Endothelial cell of umbilical vein (primary cell): ENCODE measurements at regions not wholly inside any gene's neighbourhood (a gene's known extent, or its start where the extent isn't known, plus 50 kb on each side); places are given as distances from the start of the nearest gene placed in this dataset.

Experiments
- BruUV-seq: library from RNA; stranded (reverse); fragments of 400-500 nt; replicated peaks from 2 replicates; lab custom pipeline; 2021; lab: Mats Ljungman, UMichigan
- CTCF ChIA-PET: fragments of 300-600, 350-600 bp; sonication (Branson Sonifier 250); formaldehyde crosslinking; loops from one replicate; lab custom pipeline; 2021; ENCODE audit warnings: antibody characterized with exemption, inconsistent platforms; lab: Charles Lee
- POLR2A ChIA-PET: fragments of 300-600, 350-600 bp; sonication (Branson Sonifier 250); formaldehyde crosslinking; loops from one replicate; lab custom pipeline; 2021; ENCODE audit warnings: antibody characterized with exemption, inconsistent platforms; lab: Charles Lee
- DNase-seq: peaks from one replicate; pipeline ENCODE4 v3.0.0-alpha.2; 2011; ENCODE audit warnings: low read depth, low spot score
- FAIRE-seq: peaks from 2 replicates; lab custom pipeline; 2011; peaks lifted over from hg19 to GRCh38; lab: Jason Lieb, UNC
- H2AFZ ChIP-seq: 2 replicates; pipeline ENCODE4 v1.6.0; 2012; ENCODE audit warnings: low read depth, low read length, control low read depth, inconsistent platforms
- H3K27ac ChIP-seq: 2 replicates; pipeline ENCODE4 v1.5.1; 2011; ENCODE audit warnings: low read depth, mild to moderate bottlenecking, control low read depth, low read length, moderate library complexity; ENCODE audit not compliant: insufficient read depth
- H3K27me3 ChIP-seq, 2 experiments: 2 replicates each; pipeline versions ENCODE4 v1.6.0 to v1.6.1; 2011; ENCODE audit warnings: low read length in 2 of 2, mixed read lengths in 1 of 2; ENCODE audit not compliant: control insufficient read depth in 2 of 2, insufficient read depth in 2 of 2
- H3K36me3 ChIP-seq, 2 experiments: 2 replicates in 1 of 2; 3 replicates in 1 of 2; pipeline ENCODE4 v1.5.1; 2011; ENCODE audit warnings: low read length in 2 of 2, mild to moderate bottlenecking in 1 of 2, moderate library complexity in 1 of 2; ENCODE audit not compliant: control insufficient read depth in 2 of 2, insufficient read depth in 2 of 2; ENCODE audit errors: extremely low read depth in 1 of 2
- H3K4me1 ChIP-seq: 3 replicates; pipeline ENCODE4 v1.5.1; 2011; ENCODE audit warnings: mild to moderate bottlenecking, low read length; ENCODE audit not compliant: control insufficient read depth, insufficient read depth; ENCODE audit errors: extremely low read depth
- H3K4me2 ChIP-seq: 2 replicates; pipeline ENCODE4 v1.6.1; 2011; ENCODE audit warnings: low read length, control low read depth, mixed read lengths; ENCODE audit not compliant: insufficient read depth
- H3K4me3 ChIP-seq, 3 experiments: fragments of 200-600 bp in 1 of 3; sonication (generic), shearing (Covaris generic) in 1 of 3; replicated peaks in 1 of 3; 2 replicates each; pipeline ENCODE4 v1.5.1; 2011 to 2016; ENCODE audit warnings: control low read depth in 3 of 3, low read length in 3 of 3, mild to moderate bottlenecking in 2 of 3, inconsistent platforms in 1 of 3, low read depth in 1 of 3, moderate library complexity in 1 of 3; ENCODE audit not compliant: insufficient read depth in 1 of 3
- H3K79me2 ChIP-seq: 2 replicates; pipeline ENCODE4 v1.6.0; 2012; ENCODE audit warnings: low read length, inconsistent platforms; ENCODE audit not compliant: control insufficient read depth, insufficient read depth
- H3K9ac ChIP-seq: replicated peaks from 2 replicates; pipeline ENCODE3; 2011; ENCODE audit warnings: low read length, control low read depth; ENCODE audit not compliant: insufficient read depth; ENCODE audit errors: extremely low read depth
- H3K9me1 ChIP-seq: replicated peaks from 3 replicates; pipeline ENCODE4 v1.6.0; 2011; ENCODE audit warnings: mild to moderate bottlenecking, low read length; ENCODE audit not compliant: control insufficient read depth, insufficient read depth; ENCODE audit errors: extremely low read depth
- H3K9me3 ChIP-seq: replicated peaks from 2 replicates; pipeline ENCODE4 v1.5.1; 2012; ENCODE audit warnings: low read length, inconsistent platforms; ENCODE audit not compliant: control insufficient read depth, insufficient read depth
- H4K20me1 ChIP-seq: replicated peaks from 2 replicates; pipeline ENCODE3; 2011; ENCODE audit warnings: mild to moderate bottlenecking, low read length; ENCODE audit not compliant: control insufficient read depth, insufficient read depth; ENCODE audit errors: extremely low read depth
- CTCF ChIP-seq, 2 donors: IDR thresholded peaks; 1 replicate in 1 of 2; 2 replicates in 1 of 2; pipeline ENCODE4 v1.5.1; 2011; ENCODE audit warnings: low read length in 2 of 2, mild to moderate bottlenecking in 2 of 2, moderate library complexity in 2 of 2, control low read depth in 1 of 2, inconsistent platforms in 1 of 2, low read depth in 1 of 2; ENCODE audit not compliant: insufficient read depth in 1 of 2; ENCODE audit errors: extremely low read depth in 1 of 2
- EZH2 ChIP-seq: IDR thresholded peaks from 2 replicates; pipeline ENCODE4 v1.6.1; 2012; ENCODE audit warnings: borderline replicate concordance, low read depth, mild to moderate bottlenecking, moderate library complexity, low read length, inconsistent platforms; ENCODE audit not compliant: severe bottlenecking
- FOS ChIP-seq: IDR thresholded peaks from 2 replicates; pipeline ENCODE4 v1.6.1; 2011; ENCODE audit warnings: mild to moderate bottlenecking, low read length, moderate library complexity, borderline replicate concordance; ENCODE audit not compliant: insufficient read depth
- GATA2 ChIP-seq: IDR thresholded peaks from 2 replicates; pipeline ENCODE4 v1.7.0; 2011; ENCODE audit warnings: low read depth, mild to moderate bottlenecking, moderate library complexity, mixed read lengths, low read length; ENCODE audit not compliant: insufficient read length, insufficient read depth
- JUN ChIP-seq: IDR thresholded peaks from 2 replicates; pipeline ENCODE4 v1.6.1; 2011; ENCODE audit warnings: borderline replicate concordance, low read depth; ENCODE audit not compliant: insufficient read length, insufficient read depth
- MAX ChIP-seq: IDR thresholded peaks from 2 replicates; pipeline ENCODE4 v1.6.1; 2011; ENCODE audit not compliant: insufficient read depth, insufficient read length
- MYC ChIP-seq: IDR thresholded peaks from one replicate; pipeline ENCODE4 v1.6.1; 2011; ENCODE audit warnings: mild to moderate bottlenecking, low read depth, low read length
- POLR2A ChIP-seq: IDR thresholded peaks from 2 replicates; pipeline ENCODE4 v1.6.1; 2012; ENCODE audit warnings: low read depth, mild to moderate bottlenecking, control low read depth, low read length
- POLR2AphosphoS5 ChIP-seq: IDR thresholded peaks from 2 replicates; pipeline ENCODE4 v1.6.1; 2012; ENCODE audit warnings: low read depth, mild to moderate bottlenecking, control low read depth, low read length, moderate library complexity; ENCODE audit not compliant: insufficient read depth
- dilution Hi-C: fragments of 300-500 bp; cut with MboI; formaldehyde crosslinking; loops from one replicate; pipeline ENCODE4 v1.15.0; 2019; ENCODE audit warnings: low sequenced_read_pairs; ENCODE audit not compliant: extremely low pct_ligation_motif_present
- intact Hi-C: fragments of 100-400 bp; cut with micrococcal nuclease; formaldehyde crosslinking; loops from one replicate; pipeline ENCODE4 v1.10.0; 2022

DNA sequence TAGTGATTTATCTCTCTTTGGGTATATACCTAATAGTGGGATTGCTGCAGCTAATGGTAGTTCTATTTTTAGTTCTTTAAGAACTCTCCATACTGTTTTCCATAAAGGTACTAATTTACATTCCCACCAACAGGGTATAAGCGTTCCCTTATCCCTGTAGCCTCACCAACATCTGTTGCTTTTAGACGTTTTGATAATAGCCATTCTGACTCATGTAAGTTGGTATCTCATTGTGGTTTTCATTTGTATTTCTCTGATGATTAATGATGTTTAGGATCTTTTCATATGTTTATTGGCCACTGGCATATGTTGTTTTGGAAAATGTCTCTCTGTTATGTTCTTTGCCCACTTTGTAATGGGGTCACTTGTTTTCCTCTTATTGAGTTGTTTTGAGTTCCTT, 88.5 kb upstream of the ZNF267 start:
- H3K9me3 ChIP-seq, result no peaks in the 10 kb centered on the region
- TF ChIP-seq GATA2 (no peak), EZH2 (no peak), POLR2A (no peak), MYC (no peak), JUN (no peak), POLR2AphosphoS5 (no peak), FOS (no peak), MAX (no peak), CTCF (IDR thresholded peaks at IDR 0.05; ENCODE audit: extremely low read depth in 1 of 2, insufficient read depth in 1 of 2, low read depth in 1 of 2, low read length in 2 of 2) (no peak)
- dilution Hi-C loops (no loop called here), intact Hi-C loops (no loop called here)
- no peaks in the 10 kb centered on the region for H3K9me1 ChIP-seq
- FAIRE-seq, result no peak
- ChIA-PET CTCF (no interaction called here), POLR2A (no interaction called here)
- no peak overlapping the region for H3K9ac ChIP-seq
- no peaks in the 10 kb centered on the region for H3K27me3 ChIP-seq
- H3K4me1 ChIP-seq, result no peaks in the 10 kb centered on the region
- H3K79me2 ChIP-seq, result no peaks in the 10 kb centered on the region
- no peak overlapping the region for H2AFZ ChIP-seq
- H4K20me1 ChIP-seq, result no peaks in the 10 kb centered on the region
- no peaks in the 10 kb centered on the region for H3K36me3 ChIP-seq
- H3K4me2 ChIP-seq, result no peak overlapping the region
- no peak for DNase-seq
- H3K4me3 ChIP-seq, result no peak overlapping the region
- no peak overlapping the region for H3K27ac ChIP-seq
- no TSS peak for BruUV-seq
